ENCODE measurements at regions not wholly inside any gene's neighbourhood (a gene's known extent, or its start where the extent isn't known, plus 50 kb on each side); places are given as distances from the start of the nearest gene placed in this dataset.
"Not testable (repeated sequence)": the region's sequence is repeated elsewhere in the genome, so short reads cannot be mapped to it uniquely, and the experiment has no call there.

DNA sequence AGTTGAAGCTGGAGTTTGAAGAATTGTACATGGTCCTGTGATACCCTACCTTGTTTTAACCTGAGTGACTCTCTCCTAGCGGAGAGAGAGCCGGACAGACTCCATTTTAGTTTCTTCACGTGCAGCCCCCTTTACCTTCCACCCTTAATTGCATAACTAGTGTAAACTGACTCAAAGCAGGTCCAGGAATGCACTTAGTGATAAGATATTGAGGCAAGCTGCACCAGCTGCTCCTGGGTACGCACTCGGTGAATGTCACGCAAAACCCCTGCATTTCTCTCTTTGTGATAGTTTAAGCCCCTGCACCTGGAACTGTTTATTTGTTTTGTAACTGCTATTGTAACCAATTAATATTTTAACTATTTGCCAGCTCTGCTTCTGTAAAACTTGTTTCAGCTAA is 1620.5 kb downstream of the SPATA31A7 start:
- not testable (repeated sequence) for TF ChIP-seq CTCF (IDR thresholded peaks at IDR 0.05 in 4 of 5, conservative IDR thresholded peaks at IDR 0.05 in 1 of 5); POLR2A (IDR thresholded peaks at IDR 0.05)

All from gastrocnemius medialis (tissue), 4 donors.